GM18870 (cell line): ENCODE measurements at regions not wholly inside any gene's neighbourhood (a gene's known extent, or its start where the extent isn't known, plus 50 kb on each side); places are given as distances from the start of the nearest gene placed in this dataset.

Source experiments
- ATAC-seq: cut with Tn5 transposase; IDR thresholded peaks from one replicate; pipeline ENCODE4 v1.9.1; 2021; ENCODE audit warnings: moderate library complexity; ENCODE audit not compliant: unreplicated experiment

GRCh38 chr12:67929384-67929772 is 59.9 kb upstream of the IFNG-AS1 start:
- ATAC-seq, result no peak

- no peak for ATAC-seq
Observed at GRCh38 chr12:67937822-67938221, 51.4 kb upstream of the IFNG-AS1 start.
